Uterus (tissue), 2 donors: ENCODE measurements at regions not wholly inside any gene's neighbourhood (a gene's known extent, or its start where the extent isn't known, plus 50 kb on each side); places are given as distances from the start of the nearest gene placed in this dataset.

Source experiments
- CTCF ChIP-seq, 4 experiments: fragments of 200-600 bp in 2 of 4; fragments of 450-650 bp in 2 of 4; sonication (generic) in 2 of 4; IDR thresholded peaks; one replicate each; pipeline ENCODE4 v1.5.1; 2016 to 2019; ENCODE audit warnings: antibody characterized with exemption in 4 of 4, mild to moderate bottlenecking in 2 of 4, moderate library complexity in 1 of 4
- POLR2A ChIP-seq, 2 donors: fragments of 450-650 bp; IDR thresholded peaks; one replicate each; pipeline ENCODE4 v1.6.1; 2016; ENCODE audit warnings: antibody characterized with exemption in 2 of 2, mild to moderate bottlenecking in 1 of 2, moderate library complexity in 1 of 2

- TF ChIP-seq CTCF (IDR thresholded peaks at IDR 0.05) (no peak), POLR2A (IDR thresholded peaks at IDR 0.05) (no peak)
These were observed 866.7 kb upstream of the TMEM132C start for GRCh38 chr12:127400221-127400620.
